NK-92 (cell line): ENCODE measurements at regions not wholly inside any gene's neighbourhood (a gene's known extent, or its start where the extent isn't known, plus 50 kb on each side); places are given as distances from the start of the nearest gene placed in this dataset.

Experiments
- DNase-seq: peaks from one replicate; lab custom pipeline; 2025; ENCODE audit not compliant: unreplicated experiment; lab: John Stamatoyannopoulos, UW

GRCh38 chr12:88957358-88957757, 377.1 kb upstream of the KITLG start:
- DNase-seq: no peak

- DNase-seq: no peak
Measured at GRCh38 chr12:88955531-88955930, 375.3 kb upstream of the KITLG start.

- no peak for DNase-seq
Measured at GRCh38 chr12:88953029-88953586, 372.8 kb upstream of the KITLG start.

GRCh38 chr12:88952562-88952942, 372.3 kb upstream of the KITLG start:
- no peak for DNase-seq

- no peak for DNase-seq
Measured at GRCh38 chr12:88951860-88952561, 371.7 kb upstream of the KITLG start.

GRCh38 chr12:88951177-88951576, 370.9 kb upstream of the KITLG start:
- no peak for DNase-seq

- DNase-seq: no peak
Measured at GRCh38 chr12:88947486-88948043, 367.3 kb upstream of the KITLG start.

- no peak for DNase-seq
Measured at GRCh38 chr12:88946372-88946997, 366.2 kb upstream of the KITLG start.

GRCh38 chr12:88945051-88945732, 364.9 kb upstream of the KITLG start:
- DNase-seq: no peak

- DNase-seq: no peak
Measured at GRCh38 chr12:88944397-88944796, 364.1 kb upstream of the KITLG start.

- no peak for DNase-seq
Measured at GRCh38 chr12:88940854-88941253, 360.6 kb upstream of the KITLG start.

- DNase-seq: no peak
Measured at GRCh38 chr12:88935856-88936255, 355.6 kb upstream of the KITLG start.

- DNase-seq: no peak
Measured at GRCh38 chr12:88934163-88934747, 354.0 kb upstream of the KITLG start.

- no peak for DNase-seq
Measured at GRCh38 chr12:88932457-88932856, 352.2 kb upstream of the KITLG start.

GRCh38 chr12:88931598-88931997, 351.3 kb upstream of the KITLG start:
- no peak for DNase-seq

- DNase-seq: no peak
Measured at GRCh38 chr12:88925454-88925853, 345.2 kb upstream of the KITLG start.

GRCh38 chr12:88924162-88924561, 343.9 kb upstream of the KITLG start:
- no peak for DNase-seq

- no peak for DNase-seq
Measured at GRCh38 chr12:88923631-88924030, 343.4 kb upstream of the KITLG start.

GRCh38 chr12:88922816-88923215, 342.5 kb upstream of the KITLG start:
- DNase-seq: no peak

GRCh38 chr12:88921890-88922532, 341.7 kb upstream of the KITLG start:
- DNase-seq: no peak

GRCh38 chr12:88921434-88921833, 341.2 kb upstream of the KITLG start:
- no peak for DNase-seq
